ENCODE measurements at regions not wholly inside any gene's neighbourhood (a gene's known extent, or its start where the extent isn't known, plus 50 kb on each side); places are given as distances from the start of the nearest gene placed in this dataset.
"Not testable (repeated sequence)": the region's sequence is repeated elsewhere in the genome, so short reads cannot be mapped to it uniquely, and the experiment has no call there.

DNA sequence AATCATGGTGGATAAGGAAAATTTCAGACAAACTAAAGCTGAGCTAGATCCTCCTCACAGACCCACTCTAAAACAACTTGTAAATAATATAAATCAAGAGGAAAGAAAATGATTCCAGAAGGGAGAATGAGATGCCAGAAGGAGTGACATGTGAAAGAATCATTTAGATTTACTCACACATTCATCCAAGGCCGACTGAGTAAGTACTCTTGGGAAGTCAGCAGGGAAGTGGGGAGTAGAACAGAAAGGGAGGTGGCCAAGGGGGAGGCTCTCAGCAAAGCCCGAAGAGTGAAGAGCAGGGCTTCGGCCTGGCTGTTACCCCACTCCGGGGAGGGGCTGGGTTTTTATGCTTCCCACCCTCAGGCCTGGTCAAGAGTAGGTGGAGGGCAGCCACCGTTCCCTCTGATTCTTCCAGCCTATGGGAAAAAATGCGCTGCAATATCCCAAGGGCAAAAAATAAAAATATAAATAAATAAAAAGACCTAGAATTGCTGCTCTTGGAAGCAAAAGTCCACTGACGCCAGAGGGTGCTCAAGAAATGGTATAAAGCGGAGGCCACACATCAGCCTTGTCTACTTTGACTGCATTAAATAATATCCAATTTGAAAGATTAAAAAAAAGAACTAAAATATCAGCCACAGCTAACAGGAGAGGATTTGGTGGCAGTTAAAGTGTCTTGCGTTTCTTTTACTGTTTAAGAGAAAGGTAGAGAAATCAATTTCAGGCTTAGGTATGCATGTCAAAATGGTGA is 110.2 kb upstream of the COL5A1 start:
- no peak for DNase-seq

- no peak for DNase-seq
Measured at GRCh38 chr9:134532084-134532483, 109.5 kb upstream of the COL5A1 start.

DNA sequence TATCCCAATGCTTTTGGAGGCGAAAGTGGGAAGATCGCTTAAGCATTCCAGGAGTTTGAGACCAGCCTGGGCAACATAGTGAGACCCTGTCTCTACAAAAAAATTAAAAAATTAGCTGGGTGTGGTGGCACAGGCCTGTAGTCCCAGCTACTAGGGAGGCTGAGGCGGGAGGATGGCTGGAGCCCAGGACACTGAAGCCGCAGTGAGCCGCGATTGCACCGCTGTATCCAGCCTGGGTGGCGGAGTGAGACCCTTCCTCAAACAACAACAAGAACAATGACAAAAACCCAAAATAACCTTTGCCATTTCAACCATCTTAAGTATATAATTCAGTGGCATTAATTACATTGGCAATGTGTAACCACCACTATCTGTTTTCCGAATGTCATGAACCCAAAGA is 108.9 kb upstream of the COL5A1 start:
- DNase-seq: not testable (repeated sequence)

DNA sequence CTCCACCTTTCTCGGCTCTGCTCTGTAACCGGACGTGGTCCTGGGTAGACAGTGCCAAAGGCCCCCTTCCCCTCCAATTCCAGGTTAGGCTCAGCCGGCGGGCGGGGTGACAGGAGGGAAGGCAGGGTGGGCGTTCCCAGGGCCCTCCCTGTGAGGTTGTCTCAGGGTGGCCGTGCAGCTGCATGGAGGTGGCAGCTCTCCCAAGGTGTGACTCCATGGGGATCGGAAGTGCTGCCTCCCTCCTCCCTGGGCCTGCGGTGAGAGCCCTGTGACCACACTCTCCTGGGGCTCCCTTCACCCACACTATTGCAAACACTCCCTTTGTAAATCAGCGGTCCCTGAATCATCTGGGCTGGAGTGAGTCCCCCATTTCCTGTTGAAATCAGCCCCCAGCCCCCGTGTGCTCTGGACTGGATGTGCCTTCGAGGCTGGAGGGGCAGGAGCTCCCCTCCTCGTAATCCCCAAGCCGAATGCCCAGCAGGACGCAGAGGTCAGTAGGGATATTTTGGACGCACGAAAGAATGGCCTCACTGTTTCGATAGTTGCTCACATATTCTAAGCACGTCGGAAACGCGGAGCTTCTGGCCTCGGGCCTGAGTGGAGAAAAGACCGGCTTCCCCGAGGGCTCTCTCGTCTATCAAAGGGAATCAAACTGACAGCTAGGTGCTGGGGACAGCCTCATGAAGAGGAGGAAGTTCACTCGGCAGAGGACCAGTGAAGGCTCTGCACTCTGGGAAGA is 107.6 kb upstream of the COL5A1 start:
- peak; percentile 69 for DNase-seq

GRCh38 chr9:134534661-134535080 is 106.9 kb upstream of the COL5A1 start:
- no peak for DNase-seq

DNA sequence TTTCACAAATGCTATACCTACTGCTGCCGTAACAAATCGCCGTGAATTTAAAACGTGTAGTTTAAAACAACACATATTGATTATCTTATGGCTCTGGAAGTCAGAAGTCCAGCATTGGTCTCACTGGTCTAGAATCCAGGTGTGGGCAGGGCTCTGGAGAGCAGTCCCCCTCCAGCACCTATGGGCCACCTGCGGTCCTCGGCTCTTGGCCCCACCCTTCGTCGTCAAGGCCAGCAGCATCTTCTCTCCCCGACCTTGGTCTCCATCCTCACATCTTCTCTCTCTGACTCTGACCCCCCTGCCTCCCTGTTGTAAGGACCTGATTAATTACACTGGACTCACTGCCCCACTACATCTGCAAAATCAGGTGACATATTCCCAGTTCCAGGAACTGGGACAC is 106.4 kb upstream of the COL5A1 start:
- no peak for DNase-seq

- peak; percentile 93 for DNase-seq
Measured at GRCh38 chr9:134536101-134536900, 105.3 kb upstream of the COL5A1 start.

DNA sequence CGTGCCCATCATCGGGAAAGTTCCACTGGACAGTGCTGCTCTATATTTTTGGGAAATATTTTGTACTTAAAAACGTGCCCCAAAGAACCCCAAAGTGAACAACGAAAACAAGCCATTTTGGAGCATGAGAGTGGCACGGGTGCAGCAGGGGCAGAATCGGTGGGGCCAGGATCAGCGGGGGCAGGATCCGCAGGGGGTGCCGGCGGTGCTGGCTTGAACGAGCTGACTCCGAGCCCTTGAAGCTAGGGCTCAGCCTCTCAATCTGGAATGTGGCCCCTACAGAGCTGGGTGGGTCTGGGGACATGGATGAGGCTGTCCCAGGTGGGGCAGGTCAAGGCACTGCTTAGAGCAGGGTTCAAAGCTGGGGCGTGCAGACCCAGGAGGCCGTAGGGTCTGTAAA is 104.7 kb upstream of the COL5A1 start:
- DNase-seq: no peak

- no peak for DNase-seq
Measured at GRCh38 chr9:134537951-134538641, 103.5 kb upstream of the COL5A1 start.

GRCh38 chr9:134538856-134539566 is 102.6 kb upstream of the COL5A1 start:
- peak; percentile 79 for DNase-seq

GRCh38 chr9:134539586-134540194 is 101.9 kb upstream of the COL5A1 start:
- no peak for DNase-seq

DNA sequence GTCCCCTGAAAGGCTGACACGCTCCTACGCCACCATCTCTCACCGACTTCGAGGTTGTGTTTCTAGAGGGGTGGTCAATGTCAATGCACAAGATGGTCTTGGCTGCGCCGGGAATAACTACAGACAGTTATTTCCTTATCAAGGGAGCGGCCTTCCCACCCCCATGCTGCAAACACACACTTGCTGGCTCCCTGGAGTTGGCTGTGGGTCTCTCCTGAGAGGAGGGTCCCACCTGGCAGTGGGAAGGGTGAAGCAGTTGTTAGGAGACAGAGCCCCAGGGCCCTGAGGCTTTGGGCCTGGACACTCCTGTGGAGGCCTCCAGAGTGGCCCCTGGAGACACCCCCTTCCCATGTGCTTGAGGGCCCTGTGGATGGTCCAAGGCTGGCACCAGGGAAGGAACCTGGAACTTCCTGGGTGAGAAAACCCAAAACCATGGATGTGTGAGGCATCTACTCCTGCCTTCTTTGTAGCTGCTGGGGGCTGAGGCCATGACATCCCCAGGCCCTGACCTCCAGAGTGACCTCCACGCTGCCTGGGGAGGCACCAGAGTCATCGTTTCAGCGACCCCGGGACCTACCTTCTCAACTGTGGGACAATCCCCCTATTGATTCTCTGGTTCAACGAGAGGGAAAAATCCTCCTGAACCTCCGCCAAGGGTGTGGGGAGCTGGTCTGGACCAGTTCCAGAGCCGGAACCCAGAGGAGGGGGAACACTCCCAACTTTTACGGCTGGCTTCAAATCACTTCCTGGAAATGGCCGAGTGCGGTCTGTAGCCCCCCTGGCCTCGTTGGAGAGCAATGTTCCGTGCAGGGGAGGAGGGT is 101.1 kb upstream of the COL5A1 start:
- no peak for DNase-seq

DNA sequence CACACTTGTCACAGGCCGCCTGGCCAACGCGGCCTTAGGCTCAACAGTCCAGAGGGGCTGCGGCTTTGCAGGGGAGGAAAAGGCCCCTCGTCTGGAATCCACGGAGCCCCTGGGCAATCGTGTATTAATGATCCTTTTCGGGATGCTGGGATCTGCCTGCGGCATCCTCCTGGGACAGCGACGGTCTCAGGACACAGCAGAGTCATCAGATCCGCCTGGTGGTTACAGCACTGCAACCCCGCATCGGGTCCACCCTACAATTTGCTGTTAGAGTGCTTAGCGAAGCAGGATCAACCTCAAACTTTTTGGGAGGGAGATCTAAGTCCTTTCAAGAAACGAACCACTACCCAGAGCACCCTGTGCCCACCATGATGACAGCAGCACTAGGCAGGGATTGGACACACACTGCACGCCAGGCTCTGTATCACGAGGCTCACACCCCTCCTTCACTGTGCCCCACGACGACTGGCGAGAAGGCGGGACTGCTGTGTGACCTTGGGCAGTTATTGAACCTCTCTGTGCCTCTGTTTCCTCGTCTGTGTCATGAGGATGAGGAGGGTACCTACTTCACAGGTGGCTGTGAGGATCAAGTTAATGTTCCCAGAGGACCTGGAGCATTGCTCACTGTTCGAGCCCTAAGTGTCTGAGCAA is 100.4 kb upstream of the COL5A1 start:
- DNase-seq: no peak

- peak; percentile 82 for DNase-seq
Measured at GRCh38 chr9:134544388-134545214, 97.0 kb upstream of the COL5A1 start.

GRCh38 chr9:134545215-134545542 is 96.4 kb upstream of the COL5A1 start:
- DNase-seq: peak; percentile 51

- peak; percentile 96 for DNase-seq
Measured at GRCh38 chr9:134545543-134546245, 95.9 kb upstream of the COL5A1 start.

- peak; percentile 98 for DNase-seq
Measured at GRCh38 chr9:134546246-134546731, 95.3 kb upstream of the COL5A1 start.

GRCh38 chr9:134546746-134547145 is 94.9 kb upstream of the COL5A1 start:
- no peak for DNase-seq
